Jurkat, Clone E6-1 (cell line): ENCODE measurements at regions not wholly inside any gene's neighbourhood (a gene's known extent, or its start where the extent isn't known, plus 50 kb on each side); places are given as distances from the start of the nearest gene placed in this dataset.
"Not testable (repeated sequence)": the region's sequence is repeated elsewhere in the genome, so short reads cannot be mapped to it uniquely, and the experiment has no call there.

Source experiments
- DNase-seq: peaks from one replicate; pipeline ENCODE4 v3.0.0-alpha.2; 2011; ENCODE audit warnings: low read depth, low spot score
- H3K4me3 ChIP-seq: 2 replicates; pipeline ENCODE4 v1.5.1; 2011; ENCODE audit warnings: mild to moderate bottlenecking, low read length, control low read depth, moderate library complexity

GRCh38 chr20:17891131-17891530 is 77.5 kb downstream of the SNX5 start:
- not testable (repeated sequence) for H3K4me3 ChIP-seq, DNase-seq

GRCh38 chr20:17890330-17890729 is 78.3 kb downstream of the SNX5 start:
- no peak overlapping the region for H3K4me3 ChIP-seq
- DNase-seq: no peak

GRCh38 chr20:17889226-17889625 is 79.4 kb downstream of the SNX5 start:
- no peak overlapping the region for H3K4me3 ChIP-seq
- no peak for DNase-seq

GRCh38 chr20:17888044-17888443 is 80.5 kb downstream of the SNX5 start:
- no peak overlapping the region for H3K4me3 ChIP-seq
- DNase-seq: no peak

GRCh38 chr20:17887331-17888030 is 81.1 kb downstream of the SNX5 start:
- DNase-seq: no peak

GRCh38 chr20:17885544-17885943 is 83.0 kb downstream of the SNX5 start:
- no peak for DNase-seq
- no peak overlapping the region for H3K4me3 ChIP-seq

More at GRCh38 chr20:17887331-17888030, 81.1 kb downstream of the SNX5 start:
- no peak overlapping the region for H3K4me3 ChIP-seq

GRCh38 chr20:17885076-17885475 is 83.5 kb downstream of the SNX5 start:
- no peak for DNase-seq
- H3K4me3 ChIP-seq: no peak overlapping the region

- no peak for DNase-seq
- H3K4me3 ChIP-seq: no peak overlapping the region
These were observed 84.1 kb downstream of the SNX5 start for GRCh38 chr20:17884307-17885003.

GRCh38 chr20:17883592-17884306 is 84.8 kb downstream of the SNX5 start:
- H3K4me3 ChIP-seq: no peak overlapping the region
- DNase-seq: no peak

- H3K4me3 ChIP-seq: no peak overlapping the region
- DNase-seq: no peak
These were observed 85.6 kb downstream of the SNX5 start for GRCh38 chr20:17882834-17883591.

GRCh38 chr20:17882065-17882833 is 86.3 kb downstream of the SNX5 start:
- no peak overlapping the region for H3K4me3 ChIP-seq
- DNase-seq: no peak

GRCh38 chr20:17881741-17882064 is 86.9 kb downstream of the SNX5 start:
- no peak for DNase-seq

GRCh38 chr20:17878912-17879602 is 89.5 kb downstream of the SNX5 start:
- DNase-seq: no peak
- H3K4me3 ChIP-seq: no peak overlapping the region

More at GRCh38 chr20:17881741-17882064, 86.9 kb downstream of the SNX5 start:
- H3K4me3 ChIP-seq: no peak overlapping the region

GRCh38 chr20:17878069-17878911 is 90.3 kb downstream of the SNX5 start:
- H3K4me3 ChIP-seq: no peak overlapping the region
- DNase-seq: no peak

- H3K4me3 ChIP-seq: no peak overlapping the region
- DNase-seq: no peak
These were observed 92.6 kb downstream of the SNX5 start for GRCh38 chr20:17875981-17876385.

GRCh38 chr20:17875106-17875980 is 93.3 kb downstream of the SNX5 start:
- no peak overlapping the region for H3K4me3 ChIP-seq
- DNase-seq: no peak
